Mucosa of descending colon (tissue), 3 donors: ENCODE measurements at regions not wholly inside any gene's neighbourhood (a gene's known extent, or its start where the extent isn't known, plus 50 kb on each side); places are given as distances from the start of the nearest gene placed in this dataset.

Experiments used
- ATAC-seq: fragments of 200-7000 bp; cut with Tn5 transposase; one replicate; pipeline ENCODE4 v1.9.1; 2020; ENCODE audit warnings: mild to moderate bottlenecking, moderate library complexity
- DNase-seq, 3 donors: peaks; one replicate each; pipeline ENCODE4 v3.0.0-alpha.2; 2020
- H3K36me3 ChIP-seq: fragments of 200-600 bp; one replicate; pipeline ENCODE4 v1.8.0; 2021; ENCODE audit warnings: low read depth, mild to moderate bottlenecking
- H3K4me1 ChIP-seq: fragments of 200-600 bp; one replicate; pipeline ENCODE4 v1.8.0; 2021; ENCODE audit warnings: low read depth, mild to moderate bottlenecking
- H3K4me3 ChIP-seq: fragments of 200-600 bp; one replicate; pipeline ENCODE4 v1.8.0; 2021; ENCODE audit warnings: mild to moderate bottlenecking
- H3K9me3 ChIP-seq: fragments of 200-600 bp; one replicate; pipeline ENCODE4 v1.8.0; 2021; ENCODE audit warnings: mild to moderate bottlenecking
- CTCF ChIP-seq: fragments of 200-600 bp; IDR thresholded peaks from one replicate; pipeline ENCODE4 v1.8.0; 2022; ENCODE audit warnings: antibody characterized with exemption, mild to moderate bottlenecking
- intact Hi-C, 2 donors: fragments of 100-400 bp; cut with DNase I in 1 of 2; cut with micrococcal nuclease in 1 of 2; formaldehyde crosslinking; loops; one replicate each; pipeline versions ENCODE4 v1.11.0 to v1.11.1; 2022; cut with DNase I, micrococcal nuclease
- donor health status: DM: no; HTN: no; CAD: no; lungs with moderate emphysema.
- donor health status: DM: no; HTN: no; CAD: no.
- donor health status: DM: no; HTN: yes; CAD: no.

GRCh38 chr1:93743465-93743864 is 61.8 kb upstream of the BCAR3 start:
- Histone ChIP-seq H3K36me3 (no peaks in the 10 kb centered on the region), H3K4me3 (no peak overlapping the region), H3K9me3 (no peaks in the 10 kb centered on the region), H3K4me1 (no peaks in the 10 kb centered on the region)
- DNase-seq (no peak), ATAC-seq (no peak)
- no peak for TF ChIP-seq CTCF
- intact Hi-C loops: no loop called here

- Histone ChIP-seq H3K9me3 (no peaks in the 10 kb centered on the region), H3K4me3 (no peak overlapping the region), H3K36me3 (no peaks in the 10 kb centered on the region), H3K4me1 (no peaks in the 10 kb centered on the region)
- ATAC-seq (no peak), DNase-seq (no peak)
- TF ChIP-seq CTCF: no peak
- intact Hi-C loops: no loop called here
Observed at GRCh38 chr1:93740601-93741031, 59.0 kb upstream of the BCAR3 start.

GRCh38 chr1:93740157-93740556 is 58.5 kb upstream of the BCAR3 start:
- H3K9me3 ChIP-seq: no peaks in the 10 kb centered on the region
- intact Hi-C loops: no loop called here
- H3K4me1 ChIP-seq: no peaks in the 10 kb centered on the region
- H3K4me3 ChIP-seq: no peak overlapping the region
- DNase-seq (no peak), ATAC-seq (no peak)
- no peak for TF ChIP-seq CTCF
- no peaks in the 10 kb centered on the region for H3K36me3 ChIP-seq

- no peaks in the 10 kb centered on the region for H3K4me1 ChIP-seq
- no peak for TF ChIP-seq CTCF
- intact Hi-C loops: no loop called here
- no peak for ATAC-seq
- no peaks in the 10 kb centered on the region for H3K36me3 ChIP-seq
- no peak overlapping the region for H3K4me3 ChIP-seq
- DNase-seq: no peak
- H3K9me3 ChIP-seq: no peaks in the 10 kb centered on the region
Observed at GRCh38 chr1:93739472-93739871, 57.8 kb upstream of the BCAR3 start.

- DNase-seq (no peak), ATAC-seq (no peak)
- Histone ChIP-seq H3K4me3 (no peak overlapping the region), H3K9me3 (no peaks in the 10 kb centered on the region), H3K36me3 (no peaks in the 10 kb centered on the region), H3K4me1 (no peaks in the 10 kb centered on the region)
- intact Hi-C loops: no loop called here
- TF ChIP-seq CTCF: no peak
Observed at GRCh38 chr1:93738926-93739325, 57.3 kb upstream of the BCAR3 start.

- TF ChIP-seq CTCF: no peak
- Histone ChIP-seq H3K36me3 (no peaks in the 10 kb centered on the region), H3K4me3 (no peak overlapping the region), H3K4me1 (no peaks in the 10 kb centered on the region), H3K9me3 (no peaks in the 10 kb centered on the region)
- intact Hi-C loops: no loop called here
- DNase-seq: no peak
- no peak for ATAC-seq
Observed at GRCh38 chr1:93738075-93738622, 56.5 kb upstream of the BCAR3 start.
